ENCODE measurements at regions not wholly inside any gene's neighbourhood (a gene's known extent, or its start where the extent isn't known, plus 50 kb on each side); places are given as distances from the start of the nearest gene placed in this dataset.
"Not testable (repeated sequence)": the region's sequence is repeated elsewhere in the genome, so short reads cannot be mapped to it uniquely, and the experiment has no call there.

- H3K4me3 ChIP-seq (replicated peaks in 1 of 2; ENCODE audit: low read depth in 2 of 2, low read length in 2 of 2) = no peak overlapping the region
- DNase-seq (ENCODE audit: low read depth in 2 of 2) = peak; percentile 63 to 90
- TF ChIP-seq CTCF (IDR thresholded peaks at IDR 0.05; ENCODE audit: low read depth, low read length) = peak; percentile 33
Observed at GRCh38 chr10:61271127-61271780, 181.9 kb downstream of the TMEM26 start.

- DNase-seq (ENCODE audit: low read depth in 2 of 2) = no peak
- no peak for TF ChIP-seq CTCF (IDR thresholded peaks at IDR 0.05; ENCODE audit: low read depth, low read length)
- H3K4me3 ChIP-seq (replicated peaks in 1 of 2; ENCODE audit: low read depth in 2 of 2, low read length in 2 of 2) = no peak overlapping the region
Observed at GRCh38 chr10:61263518-61263917, 189.7 kb downstream of the TMEM26 start.

GRCh38 chr10:61262486-61263261 is 190.5 kb downstream of the TMEM26 start:
- TF ChIP-seq CTCF (IDR thresholded peaks at IDR 0.05; ENCODE audit: low read depth, low read length) = no peak
- peak in 1 of 2 donors; percentile 40 for DNase-seq (ENCODE audit: low read depth in 2 of 2)
- no peak overlapping the region for H3K4me3 ChIP-seq (replicated peaks in 1 of 2; ENCODE audit: low read depth in 2 of 2, low read length in 2 of 2)

GRCh38 chr10:61257956-61258496 is 195.2 kb downstream of the TMEM26 start:
- TF ChIP-seq CTCF (IDR thresholded peaks at IDR 0.05; ENCODE audit: low read depth, low read length) = no peak
- no peak overlapping the region for H3K4me3 ChIP-seq (replicated peaks in 1 of 2; ENCODE audit: low read depth in 2 of 2, low read length in 2 of 2)
- peak in 1 of 2 donors; percentile 7 for DNase-seq (ENCODE audit: low read depth in 2 of 2)

- no peak for DNase-seq (ENCODE audit: low read depth in 2 of 2)
- no peak for TF ChIP-seq CTCF (IDR thresholded peaks at IDR 0.05; ENCODE audit: low read depth, low read length)
- H3K4me3 ChIP-seq (replicated peaks in 1 of 2; ENCODE audit: low read depth in 2 of 2, low read length in 2 of 2) = no peak overlapping the region
Observed at GRCh38 chr10:61257136-61257535, 196.0 kb downstream of the TMEM26 start.

GRCh38 chr10:61252326-61252725 is 200.9 kb downstream of the TMEM26 start:
- not testable (repeated sequence) for H3K4me3 ChIP-seq (replicated peaks in 1 of 2; ENCODE audit: low read depth in 2 of 2, low read length in 2 of 2); DNase-seq (ENCODE audit: low read depth in 2 of 2)

- TF ChIP-seq CTCF (IDR thresholded peaks at IDR 0.05; ENCODE audit: low read depth, low read length) = no peak
- H3K4me3 ChIP-seq (replicated peaks in 1 of 2; ENCODE audit: low read depth in 2 of 2, low read length in 2 of 2) = no peak overlapping the region
- DNase-seq (ENCODE audit: low read depth in 2 of 2) = no peak
Observed at GRCh38 chr10:61251089-61251488, 202.1 kb downstream of the TMEM26 start.

Measured in cardiac fibroblast (primary cell).